HG03521 (cell line): ENCODE measurements at regions not wholly inside any gene's neighbourhood (a gene's known extent, or its start where the extent isn't known, plus 50 kb on each side); places are given as distances from the start of the nearest gene placed in this dataset.
"Not testable (repeated sequence)": the region's sequence is repeated elsewhere in the genome, so short reads cannot be mapped to it uniquely, and the experiment has no call there.

ENCODE experiments used
- ATAC-seq: cut with Tn5 transposase; IDR thresholded peaks from one replicate; pipeline ENCODE4 v1.9.1; 2021; ENCODE audit warnings: mild to moderate bottlenecking, moderate library complexity; ENCODE audit not compliant: unreplicated experiment

DNA sequence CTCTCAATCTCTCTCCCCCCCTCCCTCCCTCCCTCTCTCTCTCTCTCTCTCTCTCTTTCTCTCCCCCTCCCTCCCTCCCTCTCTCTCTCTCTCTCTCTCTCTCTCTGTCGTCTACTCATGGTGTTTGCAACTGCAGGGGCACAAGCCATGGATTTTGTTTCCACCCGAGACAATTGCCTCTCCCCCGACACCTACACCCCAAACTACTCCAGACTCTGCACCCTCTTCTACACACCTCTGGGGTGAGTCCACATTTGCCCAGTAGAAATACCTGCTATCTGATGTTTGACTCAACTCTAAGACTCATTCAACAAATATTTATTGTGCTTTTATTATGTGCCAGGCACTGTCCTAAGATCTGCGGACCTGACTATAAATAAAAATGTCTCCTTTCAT lies 93.7 kb downstream of the TMEM17 start:
- no peak for ATAC-seq

GRCh38 chr2:62410926-62411456 lies 95.0 kb downstream of the TMEM17 start:
- no peak for ATAC-seq

- no peak for ATAC-seq
These were observed 96.0 kb downstream of the TMEM17 start for GRCh38 chr2:62410015-62410453.

DNA sequence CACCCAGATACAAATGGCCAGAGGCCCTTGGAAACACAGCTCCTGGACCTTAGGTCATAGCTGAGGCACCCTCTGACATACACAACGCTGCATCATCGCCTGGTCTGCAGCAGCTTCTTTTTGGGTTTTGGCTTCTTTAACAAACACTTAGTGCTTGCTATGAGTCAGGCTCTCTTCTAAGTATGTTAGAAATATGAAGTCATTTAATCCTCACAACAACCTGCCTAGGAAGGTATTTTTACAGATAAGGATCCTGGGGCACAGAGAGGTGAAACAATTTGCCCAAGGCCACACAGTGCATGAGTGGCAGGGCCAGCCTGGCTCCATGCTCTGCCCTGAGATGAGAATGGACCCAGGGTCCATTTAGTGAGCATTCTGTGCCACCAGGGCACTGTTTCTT lies 96.6 kb downstream of the TMEM17 start:
- ATAC-seq, result no peak

DNA sequence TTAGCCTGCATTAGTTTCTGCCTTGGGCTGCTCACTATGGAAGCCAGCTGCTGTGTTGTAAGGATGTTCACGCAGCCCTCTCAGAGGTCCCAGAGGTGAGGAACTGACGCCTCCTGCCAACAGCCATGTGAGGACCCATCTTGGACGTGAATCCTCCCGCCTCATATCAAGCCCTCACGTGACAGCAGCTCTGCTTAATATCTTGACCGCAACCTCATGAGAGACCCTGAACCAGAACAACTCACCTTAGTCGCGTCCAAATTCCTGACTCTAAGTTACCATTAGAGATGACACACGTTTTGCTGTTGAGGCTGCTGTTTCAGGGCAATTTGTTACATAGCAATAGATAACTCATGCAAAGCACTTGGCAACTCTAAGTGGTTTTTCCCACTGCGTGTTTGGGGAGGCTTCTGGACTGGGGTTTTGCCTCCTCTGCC lies 97.7 kb downstream of the TMEM17 start:
- no peak for ATAC-seq

DNA sequence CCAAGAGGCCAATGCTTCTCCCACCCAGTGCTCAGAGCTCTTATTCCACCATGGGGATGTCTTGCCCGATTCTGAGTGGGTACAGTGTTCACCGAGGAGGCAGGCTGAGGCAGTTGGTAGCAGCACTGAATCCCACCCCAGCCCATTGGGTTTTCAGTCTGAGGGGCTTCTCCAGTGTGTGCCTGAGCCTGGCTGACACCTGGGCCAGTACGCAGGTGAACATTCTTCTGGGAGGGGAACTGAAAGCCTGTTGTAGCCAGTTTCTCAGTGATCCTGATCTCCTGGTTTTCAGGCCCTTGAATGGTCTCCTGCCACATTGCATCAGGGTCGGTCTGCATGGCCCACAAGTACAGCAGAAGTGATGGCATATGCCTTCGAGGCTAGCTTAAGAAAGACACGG lies 98.2 kb downstream of the TMEM17 start:
- no peak for ATAC-seq

GRCh38 chr2:62407401-62407800 lies 98.6 kb downstream of the TMEM17 start:
- no peak for ATAC-seq

- ATAC-seq, result no peak
These were observed 99.4 kb downstream of the TMEM17 start for GRCh38 chr2:62406573-62407043.

DNA sequence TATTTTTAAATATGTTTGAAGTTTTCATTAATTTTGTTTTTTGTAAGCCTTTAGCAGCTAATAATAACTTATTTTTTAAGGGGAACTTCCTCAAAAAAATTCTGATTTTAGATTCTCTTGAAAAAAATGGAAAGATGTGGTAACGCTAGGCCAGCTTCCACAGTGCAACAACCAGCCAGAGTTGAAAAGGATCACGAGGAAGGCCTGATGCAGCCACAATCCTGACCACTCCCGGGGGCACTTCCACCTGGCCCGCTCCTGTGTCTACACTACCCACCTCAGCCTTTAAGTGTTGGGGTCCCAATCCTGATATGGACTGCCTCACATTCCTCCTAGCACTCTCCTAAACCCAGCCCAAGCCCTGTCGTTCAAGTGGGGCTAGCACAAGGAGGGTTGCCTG lies 101.1 kb downstream of the TMEM17 start:
- ATAC-seq, result no peak

DNA sequence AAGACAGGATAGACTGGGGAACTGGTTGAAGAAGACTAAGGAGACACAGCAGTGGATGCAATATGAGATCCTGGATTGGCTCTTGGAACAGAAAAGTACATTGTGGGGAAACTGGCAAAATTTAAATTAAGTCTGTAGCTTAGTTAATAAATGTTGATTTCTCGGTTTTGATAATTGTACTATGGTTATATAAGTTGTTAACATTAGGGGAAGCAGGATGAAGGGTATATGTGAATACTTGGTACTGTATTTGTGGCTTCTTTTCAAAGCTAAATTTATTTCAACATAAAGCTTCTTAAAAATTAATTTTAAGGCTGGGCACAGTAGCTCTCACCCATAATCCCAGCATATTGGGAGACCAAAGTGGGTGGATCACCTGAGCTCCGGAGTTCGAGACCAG lies 103.8 kb downstream of the TMEM17 start:
- ATAC-seq, result no peak

DNA sequence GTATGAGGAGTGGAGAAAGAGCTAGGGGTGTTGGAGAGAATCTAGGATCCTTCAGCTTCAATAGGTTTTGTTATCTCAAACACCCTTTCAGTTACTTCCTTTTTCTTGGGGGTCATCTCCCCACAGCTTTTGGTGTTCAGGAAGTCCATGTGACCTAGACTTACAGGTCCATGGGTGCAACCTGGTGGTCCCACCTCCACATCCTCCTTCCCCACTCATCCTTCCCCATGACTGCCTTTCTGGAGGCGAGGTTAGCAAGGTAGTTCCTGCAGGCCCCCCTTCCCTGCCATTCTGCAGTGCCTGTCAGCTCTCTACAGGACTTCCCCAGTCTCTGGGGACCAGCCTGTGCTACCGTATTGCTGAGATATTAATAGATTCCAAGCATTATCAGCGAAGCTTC lies 107.6 kb downstream of the TMEM17 start:
- no peak for ATAC-seq

GRCh38 chr2:62396880-62397279 lies 109.1 kb downstream of the TMEM17 start:
- no peak for ATAC-seq

DNA sequence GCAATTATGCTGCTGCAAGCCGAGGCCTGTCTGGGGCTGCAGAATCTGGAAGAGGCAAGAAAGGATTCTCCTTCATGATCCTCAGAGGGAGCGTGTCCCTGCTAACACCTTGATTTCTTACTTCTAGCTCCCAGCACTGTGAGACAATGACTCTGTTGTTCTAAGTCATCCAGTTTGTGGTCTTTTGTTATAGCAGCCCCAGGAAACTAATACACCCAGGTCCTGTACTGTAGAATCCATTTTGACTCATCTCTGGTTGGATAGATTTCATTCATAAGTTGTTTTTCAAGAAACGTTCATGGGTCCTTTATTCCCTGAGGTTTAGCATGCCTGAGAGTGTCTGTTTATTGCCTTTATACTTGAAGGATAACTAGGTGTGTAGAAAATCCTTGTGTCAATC lies 112.7 kb downstream of the TMEM17 start:
- no peak for ATAC-seq

DNA sequence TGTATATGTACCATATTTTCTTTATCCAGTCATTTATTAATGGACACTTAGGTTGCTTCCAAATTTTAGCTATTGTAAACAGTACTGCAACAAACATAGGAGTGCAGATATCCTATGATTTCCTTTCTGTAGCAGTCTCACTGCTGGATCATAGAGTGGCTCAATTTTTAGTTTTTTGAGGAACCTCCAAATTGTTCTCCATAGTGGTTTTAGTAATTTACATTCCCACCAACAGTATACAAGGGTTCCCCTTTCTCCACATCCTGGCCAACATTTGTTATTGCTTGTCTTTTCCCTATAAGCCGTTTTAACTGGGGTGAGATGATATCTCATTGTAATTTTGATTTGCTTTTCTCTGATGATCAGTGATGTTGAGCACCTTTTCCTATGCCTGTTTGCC lies 114.3 kb downstream of the TMEM17 start:
- no peak for ATAC-seq

DNA sequence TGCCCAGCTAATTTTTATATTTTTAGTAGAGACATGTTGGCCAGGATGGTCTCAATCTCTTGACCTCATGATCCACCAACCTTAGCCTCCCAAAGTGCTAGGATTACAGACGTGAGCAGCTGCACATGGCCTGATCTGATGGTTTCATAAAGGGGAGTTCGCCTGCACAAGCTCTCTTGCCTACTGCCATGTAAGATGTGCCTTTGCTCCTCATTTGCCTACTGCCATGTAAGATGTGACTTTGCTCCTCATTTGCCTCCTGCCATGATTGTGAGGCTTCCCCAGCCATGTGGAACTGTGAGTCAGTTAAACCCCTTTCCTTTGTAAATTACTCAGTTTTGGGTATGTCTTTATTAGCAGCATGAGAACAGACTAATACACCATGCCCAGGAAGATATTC lies 119.6 kb downstream of the TMEM17 start:
- not testable (repeated sequence) for ATAC-seq

- ATAC-seq, result no peak
These were observed 122.1 kb downstream of the TMEM17 start for GRCh38 chr2:62383846-62384245.

DNA sequence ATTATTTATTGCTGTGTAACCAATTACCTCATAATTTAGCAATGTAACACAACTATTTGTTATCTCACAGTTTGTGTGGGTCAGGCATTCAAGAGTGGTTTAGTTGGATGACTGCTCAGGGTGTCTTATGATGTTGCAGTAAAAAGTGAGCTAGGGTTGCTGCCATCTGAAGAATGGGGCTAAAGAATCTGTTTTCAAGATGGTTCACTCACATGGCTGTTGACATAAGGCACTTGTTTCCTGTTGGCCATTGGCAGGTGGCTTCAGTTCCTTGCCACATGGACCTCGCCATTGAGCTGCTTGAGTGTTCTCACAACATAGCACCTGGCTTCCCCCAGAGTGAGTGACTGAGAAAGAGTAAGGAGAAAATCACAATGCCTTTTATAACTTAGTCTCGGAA lies 123.2 kb downstream of the TMEM17 start:
- ATAC-seq, result no peak

DNA sequence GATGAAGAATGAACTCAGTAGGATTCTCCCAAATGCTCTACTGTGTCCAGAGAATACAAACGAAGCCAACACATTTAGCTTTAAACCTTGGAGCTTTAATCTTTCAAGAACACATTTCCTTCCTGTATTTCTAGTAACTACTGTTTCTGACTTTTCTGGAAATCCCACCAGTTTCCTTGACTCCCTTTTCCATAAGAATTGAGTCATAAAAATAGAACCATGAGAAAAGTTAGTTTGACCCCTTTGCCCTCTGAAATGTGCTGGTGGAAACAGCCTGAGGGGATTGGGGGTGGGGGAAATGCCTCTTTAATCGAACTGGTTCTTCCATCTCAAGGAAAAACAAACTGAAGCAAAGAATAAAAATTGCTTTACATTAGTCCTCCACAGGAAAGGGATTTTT lies 123.9 kb downstream of the TMEM17 start:
- no peak for ATAC-seq

- no peak for ATAC-seq
These were observed 124.3 kb downstream of the TMEM17 start for GRCh38 chr2:62381656-62382055.

DNA sequence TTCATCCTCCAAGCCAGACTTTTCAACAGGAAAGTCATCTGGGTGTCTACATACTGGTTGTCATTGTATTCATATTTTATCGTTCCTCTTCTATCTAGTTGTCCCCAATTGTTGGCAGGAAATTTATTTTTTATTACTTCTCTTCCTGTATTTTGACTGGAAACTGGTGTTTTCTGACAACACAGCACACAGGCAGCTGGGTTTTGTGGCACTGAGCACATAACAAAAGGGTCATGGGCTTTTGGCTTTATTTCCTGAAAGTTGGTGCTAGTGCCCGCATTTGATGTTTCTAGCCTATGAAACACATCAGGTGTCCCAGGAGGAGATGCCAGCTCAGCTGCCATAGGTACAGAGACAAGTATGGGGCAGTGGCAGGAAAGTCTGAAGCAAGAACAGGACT lies 126.4 kb downstream of the TMEM17 start:
- no peak for ATAC-seq

DNA sequence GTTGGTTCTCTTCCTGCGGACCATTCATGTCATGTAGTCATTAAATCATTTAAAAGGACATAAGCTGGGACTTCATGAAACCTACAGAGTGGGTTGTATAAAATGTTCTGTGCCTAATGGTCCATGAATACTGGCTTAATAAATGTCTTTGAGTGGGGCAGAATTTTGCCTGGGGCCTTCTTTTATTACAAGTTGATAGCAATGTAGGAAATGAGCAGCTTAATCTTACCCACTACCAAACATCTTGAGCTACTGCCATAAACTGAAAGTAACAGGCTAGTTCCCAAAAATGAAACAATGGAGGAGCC lies 130.9 kb downstream of the TMEM17 start:
- no peak for ATAC-seq

- no peak for ATAC-seq
These were observed 131.5 kb downstream of the TMEM17 start for GRCh38 chr2:62374301-62375112.

DNA sequence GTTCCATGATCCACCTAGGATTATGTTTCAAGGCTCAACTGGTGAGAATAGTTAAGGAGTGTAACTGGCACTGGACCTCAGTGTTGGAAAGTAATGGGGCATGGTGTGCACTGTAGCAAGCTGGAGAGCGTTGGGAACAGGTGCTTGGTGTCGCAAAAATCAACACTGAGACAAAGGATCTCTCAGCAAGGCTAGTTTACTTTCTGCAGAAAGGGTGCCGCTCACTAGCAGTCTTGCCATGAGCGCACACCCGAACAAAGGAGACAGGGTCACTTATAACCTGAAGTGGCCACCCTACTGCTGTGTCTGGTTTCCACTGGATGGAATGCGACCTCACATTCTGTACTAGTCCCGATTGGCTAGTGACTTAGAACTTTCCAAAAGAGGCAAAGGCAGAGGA lies 133.2 kb downstream of the TMEM17 start:
- ATAC-seq, result no peak
